Thyroid gland (tissue), 4 donors: ENCODE measurements at regions not wholly inside any gene's neighbourhood (a gene's known extent, or its start where the extent isn't known, plus 50 kb on each side); places are given as distances from the start of the nearest gene placed in this dataset.

ENCODE experiments used
- DNase-seq, 2 donors: peaks; one replicate each; pipeline ENCODE4 v3.0.0-alpha.2; 2019
- H3K27ac ChIP-seq, 3 donors: fragments of 200-600 bp; sonication (generic); 1 replicate in 2 of 3; 2 replicates in 1 of 3; pipeline ENCODE4 v1.5.1; 2016 to 2019; ENCODE audit warnings: mild to moderate bottlenecking in 1 of 3, moderate library complexity in 1 of 3
- H3K27me3 ChIP-seq: fragments of 200-600 bp; sonication (generic); one replicate; pipeline ENCODE4 v1.5.1; 2019
- H3K36me3 ChIP-seq, 2 donors: fragments of 200-600 bp; sonication (generic); one replicate each; pipeline ENCODE4 v1.5.1; 2016 to 2019
- H3K4me1 ChIP-seq, 2 donors: fragments of 200-600 bp; sonication (generic); one replicate each; pipeline ENCODE4 v1.5.1; 2017 to 2019
- H3K4me3 ChIP-seq, 3 donors: fragments of 200-600 bp; sonication (generic); replicated peaks in 1 of 3; 1 replicate in 2 of 3; 2 replicates in 1 of 3; pipeline ENCODE4 v1.5.1; 2016; ENCODE audit warnings: mild to moderate bottlenecking in 1 of 3
- H3K9me3 ChIP-seq: fragments of 200-600 bp; sonication (generic); one replicate; pipeline ENCODE4 v1.5.1; 2017
- POLR2A ChIP-seq, 2 donors: fragments of 450-650 bp; IDR thresholded peaks; one replicate each; pipeline ENCODE4 v1.6.1; 2017; ENCODE audit warnings: antibody characterized with exemption in 2 of 2, mild to moderate bottlenecking in 2 of 2, moderate library complexity in 1 of 2
- WGBS, 2 donors: methylation state at CpG; one replicate each; pipeline ENCODE4 v1.1.5; 2017; 5-methylcytosine and 5-hydroxymethylcytosine counted together
- intact Hi-C: fragments of 100-400 bp; cut with DNase I; formaldehyde crosslinking; loops from one replicate; pipeline ENCODE4 v1.15.1; 2023
- TF ChIP-seq, protein P1 (sequence below), 6 experiments: fragments of 200-600 bp in 3 of 6; fragments of 450-650 bp in 3 of 6; sonication (generic) in 3 of 6; IDR thresholded peaks; one replicate each; pipeline ENCODE4 v1.5.1; 2016 to 2019; ENCODE audit warnings: antibody characterized with exemption in 6 of 6, mild to moderate bottlenecking in 2 of 6, inconsistent platforms in 1 of 6, moderate library complexity in 1 of 6

DNA sequence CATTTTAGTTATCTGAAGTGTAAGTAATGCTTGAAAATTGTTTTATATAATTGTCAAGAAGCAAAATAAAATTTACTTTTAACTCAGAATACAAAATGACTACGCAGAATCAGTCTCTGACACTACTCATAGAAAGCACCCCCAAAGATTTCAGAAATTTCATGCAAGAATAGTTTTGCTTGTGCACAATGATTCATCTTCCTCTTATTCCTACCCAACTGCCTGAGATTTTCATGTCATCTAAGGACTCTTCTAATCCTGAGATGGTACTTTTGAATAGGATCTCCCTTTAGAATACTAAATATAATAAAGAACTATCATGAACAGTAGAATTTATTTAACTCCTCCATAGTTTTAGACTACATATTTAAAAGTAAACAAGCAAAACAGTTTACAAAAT lies 485.3 kb upstream of the MGAT4C start:
- TF ChIP-seq POLR2A (IDR thresholded peaks at IDR 0.05) = no peak
- TF ChIP-seq, protein P1, sequence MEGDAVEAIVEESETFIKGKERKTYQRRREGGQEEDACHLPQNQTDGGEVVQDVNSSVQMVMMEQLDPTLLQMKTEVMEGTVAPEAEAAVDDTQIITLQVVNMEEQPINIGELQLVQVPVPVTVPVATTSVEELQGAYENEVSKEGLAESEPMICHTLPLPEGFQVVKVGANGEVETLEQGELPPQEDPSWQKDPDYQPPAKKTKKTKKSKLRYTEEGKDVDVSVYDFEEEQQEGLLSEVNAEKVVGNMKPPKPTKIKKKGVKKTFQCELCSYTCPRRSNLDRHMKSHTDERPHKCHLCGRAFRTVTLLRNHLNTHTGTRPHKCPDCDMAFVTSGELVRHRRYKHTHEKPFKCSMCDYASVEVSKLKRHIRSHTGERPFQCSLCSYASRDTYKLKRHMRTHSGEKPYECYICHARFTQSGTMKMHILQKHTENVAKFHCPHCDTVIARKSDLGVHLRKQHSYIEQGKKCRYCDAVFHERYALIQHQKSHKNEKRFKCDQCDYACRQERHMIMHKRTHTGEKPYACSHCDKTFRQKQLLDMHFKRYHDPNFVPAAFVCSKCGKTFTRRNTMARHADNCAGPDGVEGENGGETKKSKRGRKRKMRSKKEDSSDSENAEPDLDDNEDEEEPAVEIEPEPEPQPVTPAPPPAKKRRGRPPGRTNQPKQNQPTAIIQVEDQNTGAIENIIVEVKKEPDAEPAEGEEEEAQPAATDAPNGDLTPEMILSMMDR (IDR thresholded peaks at IDR 0.05) = no peak
- H3K9me3 ChIP-seq = no peaks in the 10 kb centered on the region
- no peak overlapping the region for H3K27ac ChIP-seq
- no peaks in the 10 kb centered on the region for H3K27me3 ChIP-seq
- DNase-seq = no peak
- no peak overlapping the region for H3K4me3 ChIP-seq
- WGBS, 2 donors = 95 to 98% methylated on average over 1 of the region's 1 CpG
- intact Hi-C loops = no loop called here
- H3K36me3 ChIP-seq = no peaks in the 10 kb centered on the region
- no peaks in the 10 kb centered on the region for H3K4me1 ChIP-seq

DNA sequence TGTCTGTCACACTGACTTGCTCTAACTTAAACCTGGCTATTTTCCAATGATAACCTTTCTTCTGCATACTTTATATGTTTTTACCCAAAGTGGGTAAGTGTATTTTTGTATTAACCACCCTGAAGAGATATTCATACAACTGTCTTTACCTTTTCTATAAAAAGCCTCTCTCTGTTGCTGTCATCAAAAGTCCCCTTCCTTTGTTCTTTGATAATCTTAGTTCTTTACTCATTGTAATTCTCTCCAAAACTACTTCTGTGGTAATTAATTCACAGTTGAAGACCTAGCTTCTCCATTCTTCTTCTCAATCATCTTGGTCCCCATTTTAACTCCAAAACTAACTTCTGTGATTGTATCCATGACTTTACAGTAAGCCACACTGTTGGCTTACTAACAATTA lies 479.7 kb upstream of the MGAT4C start:
- Histone ChIP-seq H3K27me3 (no peaks in the 10 kb centered on the region), H3K4me3 (no peak overlapping the region), H3K4me1 (no peaks in the 10 kb centered on the region), H3K9me3 (no peaks in the 10 kb centered on the region), H3K27ac (no peak overlapping the region), H3K36me3 (no peaks in the 10 kb centered on the region)
- no peak for DNase-seq
- TF ChIP-seq POLR2A (IDR thresholded peaks at IDR 0.05) = no peak
- TF ChIP-seq, protein P1 (IDR thresholded peaks at IDR 0.05) = no peak
- intact Hi-C loops = no loop called here

DNA sequence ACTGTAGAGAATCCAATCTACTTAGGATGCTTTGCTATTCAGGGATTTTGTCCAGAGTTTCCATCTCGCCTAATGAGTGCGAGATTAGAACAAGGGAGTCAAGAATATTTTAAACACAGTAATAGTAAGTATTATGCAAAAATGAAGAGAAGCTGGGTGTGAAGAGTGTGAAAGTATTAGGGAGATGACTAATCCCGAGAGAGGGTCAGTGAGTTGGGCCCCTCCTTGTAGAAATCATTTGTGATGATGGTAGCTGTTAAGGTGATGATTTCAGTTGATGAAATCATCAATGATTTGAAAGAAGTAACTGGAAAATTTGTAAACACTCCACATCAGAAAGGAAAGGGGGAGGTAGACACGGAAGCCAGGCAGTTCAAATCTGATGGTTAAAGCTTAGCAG lies 478.9 kb upstream of the MGAT4C start:
- no peaks in the 10 kb centered on the region for H3K27me3 ChIP-seq
- no peak for DNase-seq
- TF ChIP-seq, protein P1 (IDR thresholded peaks at IDR 0.05) = no peak
- TF ChIP-seq POLR2A (IDR thresholded peaks at IDR 0.05) = no peak
- H3K4me1 ChIP-seq = no peaks in the 10 kb centered on the region
- H3K36me3 ChIP-seq = no peaks in the 10 kb centered on the region
- no peak overlapping the region for H3K27ac ChIP-seq
- WGBS, 2 donors = 87 to 89% methylated on average over 4 of the region's 4 CpGs
- no peak overlapping the region for H3K4me3 ChIP-seq
- no peaks in the 10 kb centered on the region for H3K9me3 ChIP-seq
- intact Hi-C loops = no loop called here

DNA sequence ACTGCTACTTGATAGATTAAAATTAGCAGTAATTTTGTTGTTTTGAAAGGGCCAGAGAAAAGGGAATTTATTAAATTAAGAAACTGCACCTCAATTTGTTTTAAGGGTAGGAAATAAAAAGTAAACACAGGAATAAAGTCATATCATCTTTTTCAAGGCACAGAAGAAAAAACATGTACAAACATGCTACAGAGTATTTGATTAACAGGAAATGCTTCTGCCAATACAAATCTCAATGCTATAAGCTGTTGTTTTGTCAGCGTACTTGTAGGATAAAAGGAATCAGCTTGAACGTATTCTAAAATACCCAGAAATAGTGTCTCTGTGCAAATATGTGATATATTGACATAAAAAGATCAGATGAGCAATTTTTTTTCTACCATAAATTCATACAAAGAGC lies 474.0 kb upstream of the MGAT4C start:
- no peak for DNase-seq
- Histone ChIP-seq H3K27me3 (no peaks in the 10 kb centered on the region), H3K9me3 (no peaks in the 10 kb centered on the region), H3K27ac (no peak overlapping the region), H3K36me3 (no peaks in the 10 kb centered on the region), H3K4me1 (no peaks in the 10 kb centered on the region), H3K4me3 (no peak overlapping the region)
- TF ChIP-seq, protein P1 (IDR thresholded peaks at IDR 0.05) = no peak
- no peak for TF ChIP-seq POLR2A (IDR thresholded peaks at IDR 0.05)
- WGBS, 2 donors = 86 to 88% methylated on average over 2 of the region's 2 CpGs
- intact Hi-C loops = no loop called here

DNA sequence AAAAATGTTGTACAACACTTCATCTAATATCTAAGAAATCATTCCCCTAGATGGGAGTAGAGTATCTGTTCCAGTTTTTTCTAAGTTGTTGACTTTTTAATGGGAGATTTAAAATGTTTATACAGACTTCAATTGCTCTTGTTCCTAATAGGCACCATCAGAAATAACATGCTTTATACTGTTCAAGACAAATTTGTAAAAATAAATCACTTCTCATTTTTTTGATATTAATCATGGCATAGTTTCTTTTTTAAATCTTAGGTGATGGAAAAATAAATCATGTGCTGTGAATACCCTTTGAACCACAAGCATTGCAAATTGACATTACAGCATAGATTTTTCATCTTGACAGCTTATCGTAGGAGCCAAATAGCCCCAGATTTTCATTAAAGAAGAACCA lies 473.5 kb upstream of the MGAT4C start:
- H3K36me3 ChIP-seq = no peaks in the 10 kb centered on the region
- H3K27me3 ChIP-seq = no peaks in the 10 kb centered on the region
- no peak for TF ChIP-seq POLR2A (IDR thresholded peaks at IDR 0.05)
- TF ChIP-seq, protein P1 (IDR thresholded peaks at IDR 0.05) = no peak
- intact Hi-C loops = no loop called here
- no peak for DNase-seq
- H3K27ac ChIP-seq = no peak overlapping the region
- no peak overlapping the region for H3K4me3 ChIP-seq
- WGBS, 2 donors = 79 to 90% methylated on average over 1 of the region's 1 CpG
- no peaks in the 10 kb centered on the region for H3K9me3 ChIP-seq
- H3K4me1 ChIP-seq = no peaks in the 10 kb centered on the region
